ENCODE measurements at regions not wholly inside any gene's neighbourhood (a gene's known extent, or its start where the extent isn't known, plus 50 kb on each side); places are given as distances from the start of the nearest gene placed in this dataset.

- no peak for TF ChIP-seq CTCF (IDR thresholded peaks at IDR 0.05)
- no peak for TF ChIP-seq POLR2A (IDR thresholded peaks at IDR 0.05)
Observed at GRCh38 chr16:17861981-17862479, 391.3 kb upstream of the XYLT1 start.
